CD4-positive, alpha-beta memory T cell (primary cell): ENCODE measurements at regions not wholly inside any gene's neighbourhood (a gene's known extent, or its start where the extent isn't known, plus 50 kb on each side); places are given as distances from the start of the nearest gene placed in this dataset.
A peak's percentile ranks its signal among the peaks of the same experiment; 100 is the strongest.
"Not testable (repeated sequence)": the region's sequence is repeated elsewhere in the genome, so short reads cannot be mapped to it uniquely, and the experiment has no call there.

Experiments used
- CTCF ChIA-PET: fragments of 350-600 bp; sonication (Branson Sonifier 250); formaldehyde crosslinking; loops from one replicate; lab custom pipeline; 2021; ENCODE audit warnings: inconsistent platforms; ENCODE audit not compliant: partially characterized antibody; lab: Charles Lee
- POLR2A ChIA-PET: fragments of 350-600 bp; sonication (Branson Sonifier 250); formaldehyde crosslinking; loops from one replicate; lab custom pipeline; 2021; ENCODE audit not compliant: partially characterized antibody; lab: Charles Lee
- DNase-seq, 5 donors: peaks; one replicate each; pipeline versions ENCODE4 v3.0.0 to v3.0.0-alpha.2; 2020 to 2022; ENCODE audit warnings: mixed read lengths in 1 of 5
- H3K27ac ChIP-seq: one replicate; pipeline ENCODE4 v1.7.0; 2013; ENCODE audit warnings: low read depth, low read length
- H3K27me3 ChIP-seq: 2 replicates; pipeline ENCODE4 v1.7.0; 2013; ENCODE audit warnings: mild to moderate bottlenecking, low read length, moderate library complexity; ENCODE audit not compliant: insufficient read depth
- H3K36me3 ChIP-seq: 2 replicates; pipeline ENCODE4 v1.7.0; 2013; ENCODE audit warnings: mild to moderate bottlenecking, low read length, moderate library complexity; ENCODE audit not compliant: insufficient read depth
- H3K4me1 ChIP-seq: 2 replicates; pipeline ENCODE4 v1.7.0; 2013; ENCODE audit warnings: mild to moderate bottlenecking, low read length, moderate library complexity; ENCODE audit not compliant: insufficient read depth
- H3K4me3 ChIP-seq, 2 donors: one replicate each; pipeline ENCODE4 v1.7.0; 2013; ENCODE audit warnings: low read length in 2 of 2, mild to moderate bottlenecking in 1 of 2
- H3K9me3 ChIP-seq, 2 donors: one replicate each; pipeline ENCODE4 v1.7.0; 2013; ENCODE audit warnings: low read length in 2 of 2, control low read depth in 1 of 2; ENCODE audit not compliant: control insufficient read depth in 1 of 2
- H3K27ac Mint-ChIP-seq, 7 donors: one replicate each; pipeline ENCODE4 v1.8.0; 2020 to 2021; ENCODE audit warnings: mixed read lengths in 7 of 7, mild to moderate bottlenecking in 6 of 7, inconsistent platforms in 3 of 7, moderate library complexity in 3 of 7
- H3K27me3 Mint-ChIP-seq, 2 donors: one replicate each; pipeline ENCODE4 v1.8.0; 2020 to 2021; ENCODE audit warnings: mixed read lengths in 2 of 2
- H3K36me3 Mint-ChIP-seq, 2 donors: one replicate each; pipeline ENCODE4 v1.8.0; 2020 to 2021; ENCODE audit warnings: mixed read lengths in 2 of 2, inconsistent platforms in 1 of 2, mild to moderate bottlenecking in 1 of 2
- H3K4me1 Mint-ChIP-seq, 4 donors: one replicate each; pipeline ENCODE4 v1.8.0; 2020 to 2021; ENCODE audit warnings: mixed read lengths in 4 of 4, mild to moderate bottlenecking in 1 of 4
- H3K4me3 Mint-ChIP-seq, 8 donors: one replicate each; pipeline ENCODE4 v1.8.0; 2020 to 2021; ENCODE audit warnings: mixed read lengths in 8 of 8, mild to moderate bottlenecking in 7 of 8, moderate library complexity in 6 of 8, inconsistent platforms in 3 of 8
- H3K9me3 Mint-ChIP-seq, 8 donors: one replicate each; pipeline ENCODE4 v1.8.0; 2020 to 2021; ENCODE audit warnings: mixed read lengths in 8 of 8, mild to moderate bottlenecking in 5 of 8, inconsistent platforms in 3 of 8, moderate library complexity in 1 of 8
- intact Hi-C: fragments of 100-400 bp; cut with micrococcal nuclease; formaldehyde crosslinking; loops from one replicate; pipeline ENCODE4 v1.15.1; 2023

DNA sequence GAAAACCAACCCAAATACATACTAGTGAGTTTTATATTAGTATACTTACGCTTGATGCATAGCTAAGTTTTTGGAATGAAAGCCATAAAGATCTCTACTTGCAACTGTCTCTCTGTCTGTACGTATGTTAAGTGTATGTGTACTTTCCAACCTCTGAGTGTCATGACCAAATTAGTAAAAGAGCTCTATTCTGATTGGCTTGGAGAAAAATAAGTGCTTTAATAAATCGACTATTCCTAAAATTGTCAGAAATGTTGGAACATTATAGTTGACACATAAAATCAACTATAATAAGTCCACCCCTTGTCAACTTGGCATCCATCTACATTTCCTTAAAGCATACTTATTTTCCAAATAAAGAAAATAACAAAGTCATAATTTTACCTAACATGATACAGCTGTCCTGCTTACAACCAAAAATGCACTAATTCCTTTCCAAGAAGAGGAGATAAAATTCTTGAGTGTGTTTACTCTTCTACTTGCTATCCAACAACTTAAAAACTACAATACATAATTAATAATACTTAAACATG lies 507.4 kb upstream of the ATP2B1 start:
- no peak for DNase-seq
- ChIA-PET POLR2A (no interaction called here), CTCF (no interaction called here)
- Mint-ChIP-seq H3K36me3 (no peaks in the 10 kb centered on the region), H3K4me3 (peak overlapping the region in 1 of 8 donors; percentile 5), H3K27ac (no peak overlapping the region), H3K27me3 (peaks cover 2 to 4% of the 10 kb centered on the region in 2 donors), H3K4me1 (peaks cover 0 to 6% (median 4%) of the 10 kb centered on the region in 4 donors), H3K9me3 (peaks cover 0 to 4% (median 0%) of the 10 kb centered on the region in 8 donors)
- intact Hi-C loops = no loop called here
- H3K27me3 ChIP-seq = no peaks in the 10 kb centered on the region
- H3K4me1 ChIP-seq = no peaks in the 10 kb centered on the region
- no peaks in the 10 kb centered on the region for H3K9me3 ChIP-seq
- H3K36me3 ChIP-seq = no peaks in the 10 kb centered on the region
- H3K27ac ChIP-seq = no peak overlapping the region
- no peak overlapping the region for H3K4me3 ChIP-seq

DNA sequence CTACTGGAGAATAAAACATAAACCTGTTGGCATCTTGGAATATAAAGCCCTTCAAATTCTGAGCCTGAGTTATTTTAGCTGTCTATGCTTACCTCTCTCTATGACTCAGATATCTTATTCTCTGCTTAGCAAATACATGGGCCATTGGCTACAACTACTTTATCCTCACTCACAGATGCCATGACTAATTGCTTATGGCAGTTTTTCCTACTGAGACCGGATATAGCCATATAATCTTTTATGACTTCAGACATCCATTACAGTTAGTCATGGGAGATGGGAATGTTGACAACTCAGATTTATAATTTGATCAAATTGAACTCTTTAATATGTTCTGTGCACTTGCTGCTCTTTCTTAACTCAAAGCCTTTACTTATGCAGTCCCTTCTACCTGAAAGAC lies 502.4 kb upstream of the ATP2B1 start:
- no peaks in the 10 kb centered on the region for H3K36me3 ChIP-seq
- H3K4me3 ChIP-seq = no peak overlapping the region
- Mint-ChIP-seq H3K36me3 (peaks cover 2 to 3% of the 10 kb centered on the region in 2 donors), H3K4me1 (peaks cover 0 to 1% (median 0%) of the 10 kb centered on the region in 4 donors), H3K9me3 (peaks cover 3 to 32% (median 20%) of the 10 kb centered on the region in 8 donors), H3K27me3 (peaks cover 0 to 4% of the 10 kb centered on the region in 2 donors), H3K27ac (no peak overlapping the region), H3K4me3 (no peak overlapping the region)
- intact Hi-C loops = no loop called here
- no peak for DNase-seq
- ChIA-PET CTCF (no interaction called here), POLR2A (no interaction called here)
- H3K27me3 ChIP-seq = no peaks in the 10 kb centered on the region
- no peaks in the 10 kb centered on the region for H3K9me3 ChIP-seq
- H3K4me1 ChIP-seq = no peaks in the 10 kb centered on the region
- no peak overlapping the region for H3K27ac ChIP-seq

DNA sequence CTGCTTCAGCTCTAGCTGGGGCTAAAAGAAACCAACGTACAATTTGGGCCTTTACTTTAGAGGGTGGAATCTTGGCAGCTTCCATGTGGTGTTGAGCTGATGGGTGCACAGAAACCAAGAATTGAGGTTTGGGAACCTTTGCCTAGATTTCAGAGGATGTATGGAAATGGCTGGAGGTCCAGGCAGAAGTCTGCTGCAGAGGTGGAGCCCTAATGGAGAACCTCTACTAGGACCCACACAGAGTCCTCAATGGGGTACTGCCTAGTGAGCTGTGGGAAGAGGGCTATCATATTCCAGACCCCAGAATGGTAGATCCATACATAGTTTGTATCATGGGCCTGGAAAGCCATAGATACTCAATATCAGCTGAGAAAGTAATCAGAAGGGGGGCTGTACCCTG lies 500.4 kb upstream of the ATP2B1 start:
- Mint-ChIP-seq H3K27me3 (peaks cover 0 to 2% of the 10 kb centered on the region in 2 donors), H3K27ac (no peak overlapping the region), H3K36me3 (peaks cover 2 to 3% of the 10 kb centered on the region in 2 donors), H3K4me3 (no peak overlapping the region), H3K4me1 (peaks cover 0 to 1% (median 0%) of the 10 kb centered on the region in 4 donors), H3K9me3 (peaks cover 3 to 32% (median 20%) of the 10 kb centered on the region in 8 donors)
- Histone ChIP-seq H3K9me3 (no peaks in the 10 kb centered on the region), H3K4me3 (no peak overlapping the region), H3K4me1 (no peaks in the 10 kb centered on the region), H3K27ac (no peak overlapping the region), H3K36me3 (no peaks in the 10 kb centered on the region), H3K27me3 (no peaks in the 10 kb centered on the region)
- no peak for DNase-seq
- ChIA-PET POLR2A (no interaction called here), CTCF (no interaction called here)
- intact Hi-C loops = no loop called here

DNA sequence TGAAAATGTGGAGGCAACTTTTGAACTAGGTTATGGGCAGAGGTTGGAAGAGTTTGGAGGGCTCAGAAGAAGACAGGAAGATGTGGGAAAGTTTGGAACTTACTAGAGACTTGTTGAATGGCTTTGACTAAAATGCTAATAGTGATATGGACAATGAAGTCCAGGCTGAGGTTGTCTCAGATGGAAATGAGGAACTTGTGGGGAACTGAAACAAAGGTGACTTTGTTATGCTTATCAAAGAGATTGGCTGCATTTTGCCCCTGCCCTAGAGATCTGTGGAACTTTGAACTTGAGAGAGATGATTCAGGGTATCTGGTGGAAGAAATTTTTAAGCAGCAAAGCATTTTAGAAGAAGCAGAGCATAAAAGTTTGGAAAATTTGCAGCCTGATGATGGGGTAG lies 499.7 kb upstream of the ATP2B1 start:
- intact Hi-C loops, POLR2A ChIA-PET, H3K4me3 ChIP-seq, H3K4me3 Mint-ChIP-seq, H3K36me3 ChIP-seq, H3K4me1 Mint-ChIP-seq, H3K27me3 Mint-ChIP-seq, DNase-seq, H3K36me3 Mint-ChIP-seq, H3K9me3 ChIP-seq, H3K27ac Mint-ChIP-seq, H3K4me1 ChIP-seq, H3K27me3 ChIP-seq, H3K27ac ChIP-seq, CTCF ChIA-PET: not testable (repeated sequence)
- H3K9me3 Mint-ChIP-seq = peaks cover 3 to 32% (median 20%) of the 10 kb centered on the region in 8 donors

DNA sequence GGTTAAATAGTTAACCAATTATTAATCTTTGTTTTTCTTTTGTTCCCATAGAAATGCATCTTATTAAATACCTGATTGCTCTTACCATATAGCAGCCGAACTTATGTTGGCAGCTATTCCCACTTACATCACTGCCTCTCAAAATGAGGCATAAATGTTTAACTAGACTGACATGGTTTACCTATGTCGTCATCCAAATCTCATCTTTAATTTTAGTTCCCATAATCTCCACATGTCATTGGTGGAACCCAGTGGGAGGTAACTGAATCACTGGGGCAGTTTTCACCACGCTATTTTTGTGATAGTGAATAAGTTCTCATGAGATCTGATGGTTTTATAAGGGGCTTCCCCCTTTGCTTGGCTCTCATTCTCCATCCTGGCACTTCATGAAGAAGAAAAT lies 499.2 kb upstream of the ATP2B1 start:
- Mint-ChIP-seq H3K27ac (peak overlapping the region in 1 of 7 donors; percentile 7), H3K9me3 (peaks cover 3 to 32% (median 20%) of the 10 kb centered on the region in 8 donors), H3K36me3 (peaks cover 2 to 3% of the 10 kb centered on the region in 2 donors), H3K4me1 (peaks cover 0 to 1% (median 0%) of the 10 kb centered on the region in 4 donors), H3K4me3 (no peak overlapping the region), H3K27me3 (peaks cover 0 to 2% of the 10 kb centered on the region in 2 donors)
- no peaks in the 10 kb centered on the region for H3K4me1 ChIP-seq
- no peaks in the 10 kb centered on the region for H3K9me3 ChIP-seq
- no peak overlapping the region for H3K27ac ChIP-seq
- H3K36me3 ChIP-seq = no peaks in the 10 kb centered on the region
- ChIA-PET CTCF (no interaction called here), POLR2A (no interaction called here)
- no peak overlapping the region for H3K4me3 ChIP-seq
- intact Hi-C loops = no loop called here
- no peak for DNase-seq
- no peaks in the 10 kb centered on the region for H3K27me3 ChIP-seq

DNA sequence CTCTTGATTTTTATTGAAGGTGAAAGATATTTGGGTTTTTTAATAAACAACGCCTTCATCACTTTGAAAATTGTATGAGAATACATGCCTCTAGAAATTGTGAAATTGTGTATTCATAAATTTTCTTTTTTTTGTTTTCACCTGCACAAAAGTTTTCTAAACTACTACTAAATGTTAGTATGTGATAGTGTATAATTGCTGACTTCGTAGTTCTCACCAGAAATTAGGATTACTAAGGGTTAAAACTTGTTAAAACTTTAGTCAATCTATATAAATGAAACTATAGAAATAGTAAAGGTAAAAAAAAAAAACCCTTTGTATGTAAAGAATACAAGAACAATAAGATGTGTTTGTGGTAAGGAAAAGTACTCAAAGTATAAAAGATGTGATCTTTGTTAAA lies 496.5 kb upstream of the ATP2B1 start:
- POLR2A ChIA-PET = no interaction called here
- no peak overlapping the region for H3K4me3 Mint-ChIP-seq
- CTCF ChIA-PET = no interaction called here

DNA sequence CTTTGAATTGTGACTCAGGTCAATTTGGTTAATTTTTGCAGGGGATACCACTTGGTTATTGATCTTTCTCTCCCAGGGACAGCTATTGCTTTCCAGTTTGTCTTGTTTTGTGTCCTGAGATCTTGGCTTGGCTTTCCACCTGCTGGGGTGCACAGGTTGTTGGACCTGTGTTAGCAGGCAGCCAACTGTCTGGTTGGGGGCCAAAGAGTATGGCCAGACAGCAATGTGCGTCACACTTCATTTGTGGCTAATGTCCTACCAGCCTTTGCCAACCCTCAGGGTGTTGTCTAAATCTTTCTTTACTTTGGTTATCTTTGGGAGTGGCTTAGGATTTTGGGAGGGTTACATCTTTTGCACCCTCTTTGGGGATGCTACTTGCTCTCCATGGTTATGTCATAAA lies 494.9 kb upstream of the ATP2B1 start:
- H3K27ac ChIP-seq = no peak overlapping the region
- H3K4me1 ChIP-seq = peaks cover 11% of the 10 kb centered on the region
- peaks cover 11 to 17% (median 13%) of the 10 kb centered on the region in 4 donors for H3K4me1 Mint-ChIP-seq
- H3K4me3 Mint-ChIP-seq = no peak overlapping the region
- ChIA-PET CTCF (interaction anchor here (1.2 kb wide), 1 partner anchor 11 kb away, joined by 3 read pairs; no protein-coding TSS in a partner anchor), POLR2A (no interaction called here)
- DNase-seq = no peak
- peaks cover 2 to 3% of the 10 kb centered on the region in 2 donors for H3K36me3 Mint-ChIP-seq
- H3K36me3 ChIP-seq = no peaks in the 10 kb centered on the region
- no peak overlapping the region for H3K4me3 ChIP-seq
- H3K27me3 ChIP-seq = no peaks in the 10 kb centered on the region
- intact Hi-C loops = no loop called here
- H3K9me3 ChIP-seq = no peaks in the 10 kb centered on the region
- H3K27ac Mint-ChIP-seq = no peak overlapping the region
- H3K27me3 Mint-ChIP-seq = peaks cover 0 to 2% of the 10 kb centered on the region in 2 donors
- peaks cover 3 to 6% (median 5%) of the 10 kb centered on the region in 8 donors for H3K9me3 Mint-ChIP-seq

More for the DNA sequence above, 496.5 kb upstream of the ATP2B1 start:
- H3K4me1 ChIP-seq = no peaks in the 10 kb centered on the region
- no peaks in the 10 kb centered on the region for H3K36me3 ChIP-seq
- H3K36me3 Mint-ChIP-seq = peaks cover 2 to 3% of the 10 kb centered on the region in 2 donors
- H3K4me1 Mint-ChIP-seq = peaks cover 0 to 3% (median under 1%) of the 10 kb centered on the region in 4 donors
- no peak for DNase-seq
- peaks cover 3 to 21% (median 14%) of the 10 kb centered on the region in 8 donors for H3K9me3 Mint-ChIP-seq
- H3K27me3 Mint-ChIP-seq = peaks cover 0 to 2% of the 10 kb centered on the region in 2 donors
- H3K9me3 ChIP-seq = no peaks in the 10 kb centered on the region
- intact Hi-C loops = no loop called here
- no peaks in the 10 kb centered on the region for H3K27me3 ChIP-seq
- no peak overlapping the region for H3K27ac Mint-ChIP-seq
- H3K4me3 ChIP-seq = no peak overlapping the region
- no peak overlapping the region for H3K27ac ChIP-seq
